ENCODE measurements at regions not wholly inside any gene's neighbourhood (a gene's known extent, or its start where the extent isn't known, plus 50 kb on each side); places are given as distances from the start of the nearest gene placed in this dataset.
A peak's percentile ranks its signal among the peaks of the same experiment; 100 is the strongest.

DNA sequence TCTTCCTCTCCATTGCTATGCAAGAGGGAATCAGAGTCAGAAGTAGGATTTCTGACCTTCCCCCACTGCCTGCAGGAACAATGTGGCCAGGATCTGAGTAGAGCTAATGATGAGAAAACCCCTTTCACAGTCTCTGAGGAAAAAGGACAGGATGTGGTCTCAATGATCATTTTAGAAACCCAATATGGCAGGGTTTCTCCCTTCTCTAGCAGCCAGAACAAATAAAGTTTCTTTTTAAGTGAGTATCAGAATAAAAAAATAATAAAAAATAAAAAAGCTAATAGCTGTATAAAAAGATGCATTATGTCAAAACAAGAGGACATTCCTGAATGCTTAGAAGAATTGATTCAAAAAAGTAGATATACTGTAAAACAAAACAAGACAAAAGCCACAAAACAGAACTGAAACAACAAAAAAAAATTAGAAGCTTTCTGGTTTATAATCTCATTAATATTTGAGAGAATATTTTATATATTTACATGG, 1124.9 kb upstream of the ZEB2 start:
- peak; percentile 47 for DNase-seq

- DNase-seq = peak; percentile 78
These were observed 1118.8 kb upstream of the ZEB2 start for GRCh38 chr2:145638675-145639074.

DNA sequence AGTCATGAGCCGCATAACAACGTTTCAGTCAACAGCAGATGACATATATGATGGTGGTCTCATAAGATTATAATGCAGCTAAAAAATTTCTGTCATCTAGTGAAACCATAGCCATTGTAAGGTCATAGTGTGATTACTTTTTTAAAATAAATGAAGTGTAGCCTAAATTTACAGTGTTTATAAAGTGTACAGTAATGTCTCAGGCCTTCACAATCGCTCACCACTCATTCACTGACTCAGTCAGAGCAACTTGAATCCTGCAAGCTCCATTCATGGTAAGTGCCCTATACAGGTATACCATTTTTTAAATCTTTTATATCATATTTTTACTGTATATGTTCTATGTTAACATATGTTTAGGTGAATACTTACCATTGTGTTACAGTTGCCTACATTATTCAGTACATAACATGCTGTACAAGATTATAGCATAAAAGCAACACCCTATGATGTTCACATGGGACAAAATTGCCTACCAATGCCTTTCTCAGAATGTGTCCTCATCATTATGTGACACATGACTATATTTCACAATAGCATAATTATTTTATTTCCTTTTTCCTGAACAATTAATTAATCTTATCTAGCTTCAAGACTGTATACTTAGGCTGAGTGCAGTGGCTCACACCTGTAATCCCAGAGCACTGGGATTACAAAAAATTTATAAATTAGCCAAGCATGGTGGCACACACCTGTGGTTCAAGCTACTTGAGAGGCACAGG, 1115.9 kb upstream of the ZEB2 start:
- DNase-seq = no peak

GRCh38 chr2:145631561-145631960, 1111.6 kb upstream of the ZEB2 start:
- DNase-seq = no peak

- DNase-seq = no peak
These were observed 1106.4 kb upstream of the ZEB2 start for GRCh38 chr2:145626301-145626700.

DNA sequence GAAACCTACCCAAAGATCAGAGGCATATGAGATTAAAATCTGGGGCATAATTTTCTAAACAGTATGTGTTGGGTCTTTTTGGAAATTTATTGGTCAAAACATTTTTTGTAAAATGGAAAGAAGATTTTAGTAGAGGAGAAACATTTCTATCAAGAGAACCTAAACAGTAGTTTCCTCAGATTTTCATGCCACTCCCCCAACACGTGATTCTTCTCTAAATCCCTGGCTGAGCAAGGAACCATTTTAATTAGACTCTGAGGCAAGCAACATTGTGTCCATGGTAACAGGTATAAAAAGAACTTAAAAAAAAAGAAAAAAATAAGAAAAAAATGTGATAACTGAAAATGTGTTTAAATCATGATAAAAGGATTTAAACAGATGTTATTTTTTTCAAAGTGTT, 1105.2 kb upstream of the ZEB2 start:
- no peak for DNase-seq

- no peak for DNase-seq
These were observed 1103.2 kb upstream of the ZEB2 start for GRCh38 chr2:145623136-145623535.

GRCh38 chr2:145622285-145622684, 1102.4 kb upstream of the ZEB2 start:
- DNase-seq = peak; percentile 41

- DNase-seq = no peak
These were observed 1098.0 kb upstream of the ZEB2 start for GRCh38 chr2:145617906-145618305.

GRCh38 chr2:145617420-145617819, 1097.5 kb upstream of the ZEB2 start:
- DNase-seq = no peak

- DNase-seq = no peak
These were observed 1095.7 kb upstream of the ZEB2 start for GRCh38 chr2:145615626-145616025.

DNA sequence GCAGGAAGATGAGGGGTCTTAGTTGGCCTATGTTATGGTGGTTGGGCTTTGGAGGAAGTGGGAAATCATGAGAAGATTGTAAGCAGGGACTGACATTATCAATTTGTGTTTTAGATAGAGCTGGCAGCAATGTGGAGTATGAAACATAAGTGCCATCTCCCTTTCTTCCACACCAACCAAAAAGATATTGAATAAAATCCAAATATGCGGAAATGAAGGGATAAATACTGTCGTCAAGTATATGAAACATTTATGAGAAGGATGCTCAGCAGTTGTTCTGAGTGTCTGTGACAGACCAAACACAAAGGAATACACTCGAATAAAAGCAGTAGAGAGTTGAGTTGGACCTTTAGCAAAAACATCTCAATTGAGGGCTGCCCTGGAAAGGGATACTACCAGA, 1090.0 kb upstream of the ZEB2 start:
- DNase-seq = no peak

DNA sequence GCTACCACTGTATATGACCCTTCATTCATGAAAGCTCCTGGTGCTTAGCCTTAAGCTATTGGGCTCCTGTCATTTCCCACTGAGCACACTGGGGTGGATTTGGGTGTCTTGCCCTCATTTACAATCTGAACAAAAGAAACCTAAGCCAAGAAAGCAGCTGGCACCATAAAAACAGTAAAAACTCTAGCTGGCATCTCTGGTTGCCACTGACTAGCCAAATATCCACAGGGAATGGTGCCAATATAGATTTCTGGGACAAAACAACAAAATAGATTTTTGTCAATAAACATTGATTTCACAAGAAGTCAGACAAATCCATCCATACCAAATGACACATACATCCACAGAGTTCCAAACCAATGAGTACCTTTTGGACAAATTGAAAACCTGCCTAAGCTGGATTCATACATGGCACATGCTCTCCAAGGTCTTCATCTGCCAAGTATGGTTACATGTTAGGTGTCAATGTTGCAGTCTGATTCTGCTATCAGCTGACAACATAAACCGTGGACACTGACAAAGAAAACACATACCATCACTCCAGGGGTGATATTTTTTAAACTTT, 1081.5 kb upstream of the ZEB2 start:
- DNase-seq = no peak

DNA sequence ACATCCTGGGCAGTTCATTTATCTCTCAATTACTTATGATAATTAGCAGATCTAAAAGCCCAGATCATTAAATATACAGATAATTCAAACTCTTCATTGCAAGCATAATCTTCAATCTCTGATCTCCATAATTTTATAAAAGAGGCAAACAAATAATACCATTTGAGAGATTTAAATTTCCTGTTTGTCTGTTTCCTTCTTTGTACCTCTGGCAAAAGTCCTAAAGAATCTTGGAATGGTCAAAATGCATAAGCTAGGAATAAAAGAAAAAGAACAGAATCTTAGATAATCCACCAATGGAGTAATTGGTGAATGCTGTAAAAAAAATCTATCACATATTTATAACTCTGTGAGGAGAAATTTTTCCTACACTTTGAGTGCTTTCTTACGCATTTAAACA, 1080.9 kb upstream of the ZEB2 start:
- DNase-seq = no peak

GRCh38 chr2:145599756-145600155, 1079.8 kb upstream of the ZEB2 start:
- DNase-seq = no peak

DNA sequence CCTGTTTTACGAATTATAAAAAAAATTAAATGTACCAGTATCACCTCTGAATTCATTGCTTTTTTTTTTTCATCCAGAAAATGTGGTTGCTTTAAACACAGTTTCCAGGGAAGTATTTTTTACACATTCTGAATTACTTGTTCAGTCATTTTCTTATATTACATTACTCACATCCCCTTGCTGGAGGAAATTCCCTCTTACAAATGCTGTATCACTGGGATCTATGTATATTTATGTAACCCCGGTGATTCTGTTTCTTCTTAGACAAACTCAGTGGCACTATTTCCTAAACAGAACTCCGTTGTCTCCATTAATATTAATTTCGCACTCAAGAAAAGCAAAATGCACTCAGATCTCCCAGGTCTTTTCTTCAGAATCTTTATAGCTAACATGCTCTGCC, 1078.5 kb upstream of the ZEB2 start:
- DNase-seq = peak; percentile 67

DNA sequence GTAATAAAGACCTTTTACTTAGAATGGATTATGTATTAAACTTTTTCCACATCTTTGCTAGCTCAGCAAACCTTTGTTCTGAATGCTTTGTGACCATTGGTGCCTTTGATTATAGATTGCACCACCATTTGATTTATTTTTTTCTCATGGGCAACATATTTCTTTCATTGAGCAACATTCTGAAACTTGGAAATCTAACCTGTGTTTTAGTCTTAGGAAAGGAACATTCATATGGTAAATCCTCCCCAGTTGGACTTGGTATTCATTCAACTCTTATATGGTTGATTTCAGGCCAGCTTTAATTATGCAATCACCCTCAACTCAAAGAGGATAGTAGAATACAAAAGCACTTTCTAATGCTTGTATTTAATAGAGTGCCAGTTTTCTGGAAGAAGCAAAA, 1077.9 kb upstream of the ZEB2 start:
- DNase-seq = no peak

GRCh38 chr2:145597006-145597405, 1077.1 kb upstream of the ZEB2 start:
- peak; percentile 56 for DNase-seq

DNA sequence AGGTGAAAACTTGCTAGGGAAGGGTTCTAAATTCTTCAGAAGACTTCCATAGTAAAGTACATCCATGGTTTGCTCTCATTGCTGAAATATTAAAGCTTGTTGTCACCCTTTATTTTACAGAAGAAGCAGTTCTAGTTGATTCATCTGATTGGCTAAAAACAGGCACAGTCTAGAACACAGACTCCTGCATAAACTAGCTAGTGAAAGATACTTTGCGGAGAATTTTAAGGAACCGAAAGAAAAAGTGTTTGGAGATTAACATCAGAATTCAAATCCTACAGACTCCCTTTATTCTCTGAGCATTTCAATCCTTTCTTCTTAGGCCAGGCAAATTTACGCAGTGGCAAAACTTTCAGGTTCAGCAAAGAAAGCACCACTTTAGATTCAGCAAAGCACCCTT, 1076.5 kb upstream of the ZEB2 start:
- DNase-seq = peak; percentile 58

DNA sequence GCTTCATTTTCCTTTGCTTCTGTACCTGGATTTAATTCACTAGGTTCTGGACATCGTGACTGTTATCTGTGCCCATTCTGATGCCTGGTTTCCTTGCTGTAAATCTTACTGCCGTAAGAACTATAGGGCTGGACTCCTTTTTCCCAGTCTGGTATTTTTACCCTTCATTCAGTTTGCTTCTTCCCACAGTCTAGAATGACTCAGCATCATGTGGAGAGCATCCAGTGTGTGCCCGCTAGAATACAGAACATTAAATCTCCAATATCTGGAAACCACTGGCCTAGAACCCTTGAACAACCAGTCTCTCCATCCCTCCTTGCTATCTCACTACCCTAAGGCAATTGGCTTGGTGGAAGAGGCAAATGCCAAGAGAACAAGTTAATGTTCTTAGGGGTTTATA, 1075.4 kb upstream of the ZEB2 start:
- peak; percentile 45 for DNase-seq

GRCh38 chr2:145593991-145594614, 1074.2 kb upstream of the ZEB2 start:
- DNase-seq = peak; percentile 72

- DNase-seq = no peak
These were observed 1073.4 kb upstream of the ZEB2 start for GRCh38 chr2:145593280-145593679.

DNA sequence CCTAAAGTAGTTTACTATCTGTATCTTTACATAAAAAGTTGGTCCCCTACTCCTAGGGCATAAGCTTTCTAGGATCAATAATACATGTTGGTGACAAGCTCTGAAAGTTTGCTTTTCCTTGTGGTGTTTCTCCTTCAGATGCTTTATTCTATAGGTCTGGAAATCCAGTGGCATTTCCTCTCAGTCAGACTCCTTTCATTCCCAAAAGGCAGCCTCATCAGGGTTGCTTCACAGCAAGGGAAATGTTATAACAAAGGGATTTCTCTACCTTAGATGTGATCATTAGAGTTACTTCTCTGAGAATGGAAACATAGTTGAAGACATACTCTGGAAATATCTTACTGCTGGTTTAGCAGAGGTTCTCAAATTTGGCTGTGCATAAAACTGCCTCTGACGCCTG, 1072.4 kb upstream of the ZEB2 start:
- no peak for DNase-seq

DNA sequence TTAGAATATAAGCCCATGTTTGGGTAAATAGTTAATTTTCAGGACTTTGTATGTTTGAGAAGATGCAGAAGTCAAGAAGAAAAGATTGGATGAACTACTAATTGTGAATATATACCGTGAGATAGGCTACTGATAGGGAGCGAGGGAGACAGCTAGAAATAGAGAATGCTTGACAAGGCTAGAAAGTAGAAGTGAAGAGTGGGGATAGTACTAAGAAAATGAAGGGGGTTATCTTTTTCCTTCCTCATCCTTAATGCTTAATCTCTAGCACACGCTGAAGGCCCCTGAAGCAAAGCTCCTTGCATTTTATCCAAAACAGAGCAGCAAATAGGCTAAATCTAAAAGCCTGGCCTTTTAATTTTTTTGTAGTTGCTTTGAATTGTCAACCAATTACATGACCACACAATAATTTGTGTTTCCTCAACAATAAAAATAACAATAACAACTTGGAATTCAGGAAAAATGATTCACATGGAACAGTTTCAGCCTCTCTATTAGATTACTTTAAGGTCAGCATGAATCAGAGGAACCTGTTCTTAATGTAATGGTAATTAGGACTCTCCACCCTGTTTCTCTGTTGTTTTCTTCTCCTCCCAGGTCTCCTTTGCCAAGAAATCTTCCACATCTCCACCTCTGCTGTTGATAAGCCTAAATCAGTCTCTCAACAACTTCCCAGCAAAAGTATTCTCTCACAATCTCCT, 1071.3 kb upstream of the ZEB2 start:
- DNase-seq = no peak
